Mesendoderm (in vitro differentiated cells): ENCODE measurements at regions not wholly inside any gene's neighbourhood (a gene's known extent, or its start where the extent isn't known, plus 50 kb on each side); places are given as distances from the start of the nearest gene placed in this dataset.

Experiments used
- DNase-seq: peaks from one replicate; pipeline ENCODE4 v3.0.0; 2013
- H2AK5ac ChIP-seq: 2 replicates; pipeline ENCODE4 v1.6.1; 2013; ENCODE audit warnings: low read length, inconsistent platforms
- H2BK120ac ChIP-seq: 2 replicates; pipeline ENCODE4 v1.6.1; 2013; ENCODE audit warnings: low read depth, mild to moderate bottlenecking, low read length, moderate library complexity, mixed read lengths
- H2BK15ac ChIP-seq: replicated peaks from 2 replicates; pipeline ENCODE4 v1.6.1; 2013; ENCODE audit warnings: low read depth, mild to moderate bottlenecking, moderate library complexity
- H2BK5ac ChIP-seq: 2 replicates; pipeline ENCODE4 v1.6.1; 2013; ENCODE audit warnings: low read length, inconsistent platforms
- H3K18ac ChIP-seq: 2 replicates; pipeline ENCODE4 v1.6.1; 2013; ENCODE audit warnings: mild to moderate bottlenecking, low read length, mixed read lengths
- H3K23ac ChIP-seq: one replicate; pipeline ENCODE4 v1.6.1; 2013; ENCODE audit warnings: low read length
- H3K27ac ChIP-seq: 2 replicates; pipeline ENCODE4 v1.5.1; 2013; ENCODE audit warnings: low read depth, mild to moderate bottlenecking, inconsistent platforms, low read length, moderate library complexity
- H3K27me3 ChIP-seq: 2 replicates; pipeline ENCODE4 v1.6.1; 2013; ENCODE audit warnings: low read length, control low read depth, mild to moderate bottlenecking, inconsistent platforms; ENCODE audit not compliant: insufficient read depth, poor library complexity
- H3K36me3 ChIP-seq: 2 replicates; pipeline ENCODE4 v1.6.1; 2013; ENCODE audit warnings: low read length, inconsistent platforms; ENCODE audit not compliant: control insufficient read depth, insufficient read depth
- H3K4ac ChIP-seq: one replicate; pipeline ENCODE4 v1.6.1; 2013; ENCODE audit warnings: low read depth, mild to moderate bottlenecking, low read length, moderate library complexity
- H3K4me1 ChIP-seq: 2 replicates; pipeline ENCODE4 v1.6.1; 2013; ENCODE audit warnings: low read depth, low read length, inconsistent platforms; ENCODE audit not compliant: control insufficient read depth
- H3K4me2 ChIP-seq: 2 replicates; pipeline ENCODE4 v1.6.1; 2013; ENCODE audit warnings: low read length
- H3K4me3 ChIP-seq: 2 replicates; pipeline ENCODE4 v1.5.1; 2013; ENCODE audit warnings: mild to moderate bottlenecking, low read length
- H3K56ac ChIP-seq: one replicate; pipeline ENCODE4 v1.6.1; 2013; ENCODE audit warnings: low read length
- H3K79me1 ChIP-seq: 2 replicates; pipeline ENCODE4 v1.6.1; 2013; ENCODE audit warnings: low read length, inconsistent platforms
- H3K79me2 ChIP-seq: 2 replicates; pipeline ENCODE4 v1.6.1; 2013; ENCODE audit warnings: mild to moderate bottlenecking, low read length; ENCODE audit not compliant: control insufficient read depth, insufficient read depth
- H3K9ac ChIP-seq: 2 replicates; pipeline ENCODE4 v1.6.1; 2013; ENCODE audit warnings: low read length, inconsistent platforms
- H4K5ac ChIP-seq: one replicate; pipeline ENCODE4 v1.6.1; 2013; ENCODE audit warnings: low read length
- H4K8ac ChIP-seq: one replicate; pipeline ENCODE4 v1.6.1; 2013; ENCODE audit warnings: low read depth, mild to moderate bottlenecking, control low read depth, low read length, moderate library complexity
- WGBS: extraction: QIAGEN DNeasy Blood & Tissue Kit; methylation state at CpG from one replicate; pipeline ENCODE4 v1.1.7; 2013; ENCODE audit warnings: low lambda C conversion rate, missing lambda C conversion rate; ENCODE audit not compliant: insufficient coverage; ENCODE audit errors: extremely low coverage; 5-methylcytosine and 5-hydroxymethylcytosine counted together

- Histone ChIP-seq H4K5ac (no peak overlapping the region), H2BK5ac (no peak overlapping the region), H3K9ac (no peak overlapping the region), H2BK15ac (no peak overlapping the region), H4K8ac (no peak overlapping the region), H3K56ac (no peak overlapping the region), H3K4ac (no peak overlapping the region), H3K23ac (no peak overlapping the region), H2BK120ac (no peak overlapping the region), H3K79me1 (no peaks in the 10 kb centered on the region), H3K4me1 (no peaks in the 10 kb centered on the region), H2AK5ac (no peak overlapping the region), H3K18ac (no peak overlapping the region), H3K27ac (no peak overlapping the region), H3K27me3 (no peaks in the 10 kb centered on the region), H3K36me3 (no peaks in the 10 kb centered on the region), H3K79me2 (no peaks in the 10 kb centered on the region), H3K4me2 (no peak overlapping the region), H3K4me3 (no peak overlapping the region)
- no CpG with 5 or more reads among the region's 11 CpGs for WGBS
- no peak for DNase-seq
Observed at GRCh38 chr11:64474680-64475079, 81.1 kb upstream of the SLC22A11 start.

GRCh38 chr11:64475145-64475544, 80.6 kb upstream of the SLC22A11 start:
- Histone ChIP-seq H2AK5ac (no peak overlapping the region), H3K27me3 (no peaks in the 10 kb centered on the region), H4K8ac (no peak overlapping the region), H3K79me2 (no peaks in the 10 kb centered on the region), H2BK15ac (no peak overlapping the region), H2BK120ac (no peak overlapping the region), H3K4me3 (no peak overlapping the region), H4K5ac (no peak overlapping the region), H3K4ac (no peak overlapping the region), H3K79me1 (no peaks in the 10 kb centered on the region), H3K56ac (no peak overlapping the region), H3K4me1 (no peaks in the 10 kb centered on the region), H2BK5ac (no peak overlapping the region), H3K27ac (no peak overlapping the region), H3K4me2 (no peak overlapping the region), H3K36me3 (no peaks in the 10 kb centered on the region), H3K18ac (no peak overlapping the region), H3K9ac (no peak overlapping the region), H3K23ac (no peak overlapping the region)
- no CpG with 5 or more reads among the region's 11 CpGs for WGBS
- no peak for DNase-seq

- no peaks in the 10 kb centered on the region for H3K79me1 ChIP-seq
- no peak overlapping the region for H3K56ac ChIP-seq
- no peak overlapping the region for H3K9ac ChIP-seq
- H3K27ac ChIP-seq, result no peak overlapping the region
- DNase-seq, result no peak
- H3K23ac ChIP-seq, result no peak overlapping the region
- no peak overlapping the region for H2BK5ac ChIP-seq
- H3K4me3 ChIP-seq, result no peak overlapping the region
- H3K4me2 ChIP-seq, result no peak overlapping the region
- H4K5ac ChIP-seq, result no peak overlapping the region
- H3K27me3 ChIP-seq, result no peaks in the 10 kb centered on the region
- no peaks in the 10 kb centered on the region for H3K36me3 ChIP-seq
- H3K4me1 ChIP-seq, result no peaks in the 10 kb centered on the region
- H2BK120ac ChIP-seq, result no peak overlapping the region
- H3K79me2 ChIP-seq, result no peaks in the 10 kb centered on the region
- no peak overlapping the region for H2BK15ac ChIP-seq
- H4K8ac ChIP-seq, result no peak overlapping the region
- no peak overlapping the region for H2AK5ac ChIP-seq
- no peak overlapping the region for H3K4ac ChIP-seq
- no CpG with 5 or more reads among the region's 7 CpGs for WGBS
- no peak overlapping the region for H3K18ac ChIP-seq
Observed at GRCh38 chr11:64476881-64477280, 78.9 kb upstream of the SLC22A11 start.

DNA sequence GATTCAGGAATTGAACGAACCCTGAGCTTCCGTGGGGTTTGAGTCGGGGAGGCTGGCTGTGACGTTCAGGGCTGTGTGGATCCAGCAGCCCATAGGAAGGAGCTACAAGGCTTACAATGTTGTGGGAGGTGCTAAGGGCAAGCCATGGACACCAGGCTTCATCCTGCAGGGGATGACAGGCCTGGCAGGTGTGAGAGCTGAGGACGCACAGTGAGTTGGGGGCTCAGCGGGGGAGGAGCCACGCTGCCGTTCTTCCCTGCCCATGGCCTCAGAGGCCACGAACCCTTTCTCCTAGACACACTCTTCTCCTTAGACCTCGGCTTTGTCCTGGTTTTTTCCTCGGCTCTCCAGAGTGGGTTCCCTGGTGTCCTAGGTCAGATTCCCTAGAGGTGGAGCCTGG, 78.1 kb upstream of the SLC22A11 start:
- Histone ChIP-seq H3K79me1 (no peaks in the 10 kb centered on the region), H3K56ac (no peak overlapping the region), H3K4ac (no peak overlapping the region), H3K27ac (no peak overlapping the region), H3K23ac (no peak overlapping the region), H2AK5ac (no peak overlapping the region), H2BK15ac (no peak overlapping the region), H3K4me1 (no peaks in the 10 kb centered on the region), H3K9ac (no peak overlapping the region), H3K79me2 (no peaks in the 10 kb centered on the region), H3K27me3 (no peaks in the 10 kb centered on the region), H3K18ac (no peak overlapping the region), H4K8ac (no peak overlapping the region), H2BK120ac (no peak overlapping the region), H2BK5ac (no peak overlapping the region), H3K4me2 (no peak overlapping the region), H3K36me3 (no peaks in the 10 kb centered on the region), H4K5ac (no peak overlapping the region), H3K4me3 (no peak overlapping the region)
- WGBS, result no CpG with 5 or more reads among the region's 11 CpGs
- no peak for DNase-seq

GRCh38 chr11:64482588-64482987, 73.2 kb upstream of the SLC22A11 start:
- H4K8ac ChIP-seq, result no peak overlapping the region
- no peaks in the 10 kb centered on the region for H3K79me2 ChIP-seq
- H3K18ac ChIP-seq, result no peak overlapping the region
- no peak overlapping the region for H4K5ac ChIP-seq
- no peak overlapping the region for H2AK5ac ChIP-seq
- H2BK15ac ChIP-seq, result no peak overlapping the region
- no peak overlapping the region for H2BK5ac ChIP-seq
- H3K4me3 ChIP-seq, result no peak overlapping the region
- H2BK120ac ChIP-seq, result no peak overlapping the region
- no peaks in the 10 kb centered on the region for H3K4me1 ChIP-seq
- DNase-seq, result no peak
- no peaks in the 10 kb centered on the region for H3K27me3 ChIP-seq
- no peak overlapping the region for H3K56ac ChIP-seq
- H3K4ac ChIP-seq, result no peak overlapping the region
- no peaks in the 10 kb centered on the region for H3K79me1 ChIP-seq
- WGBS, result no CpG with 5 or more reads among the region's 4 CpGs
- H3K9ac ChIP-seq, result no peak overlapping the region
- no peak overlapping the region for H3K4me2 ChIP-seq
- no peak overlapping the region for H3K27ac ChIP-seq
- H3K36me3 ChIP-seq, result no peaks in the 10 kb centered on the region
- H3K23ac ChIP-seq, result no peak overlapping the region

DNA sequence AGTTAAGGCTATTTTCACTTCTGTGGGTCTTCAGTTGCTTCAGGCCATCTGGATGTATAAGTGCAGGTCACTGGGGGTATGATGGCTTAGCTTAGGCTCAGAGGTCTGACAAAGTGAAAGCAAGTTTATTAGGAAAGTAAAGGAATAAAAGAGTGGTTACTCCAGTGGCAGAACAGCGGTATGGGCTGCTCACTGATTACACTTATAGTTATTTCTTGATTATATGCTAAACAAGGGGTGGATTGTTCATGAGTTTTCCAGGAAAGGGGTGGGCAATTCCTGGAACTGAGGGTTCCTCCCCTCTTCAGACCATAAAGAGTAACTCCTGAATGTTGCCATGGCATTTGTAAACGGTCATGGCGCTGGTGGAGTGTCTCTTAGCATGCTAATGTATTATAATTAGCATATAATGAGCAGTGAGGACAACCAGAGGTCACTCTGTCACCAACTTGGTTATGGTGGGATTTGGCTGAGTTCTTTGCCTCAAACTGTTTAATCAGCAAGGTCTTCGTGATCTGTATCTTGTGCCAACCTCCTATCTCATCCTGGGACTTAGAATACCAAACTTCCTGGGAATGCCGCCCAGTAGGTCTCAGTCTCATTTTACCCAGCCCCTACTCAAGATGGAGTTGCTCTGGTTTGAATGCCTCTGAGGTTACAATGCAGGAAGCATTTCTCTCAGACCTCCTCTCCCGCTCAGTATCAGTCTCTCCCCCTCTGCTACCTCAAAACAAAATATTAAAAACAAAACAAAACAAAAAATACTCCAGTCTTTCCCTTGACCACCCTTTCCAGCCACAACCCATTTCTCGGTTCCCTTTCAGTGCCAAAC, 71.3 kb upstream of the SLC22A11 start:
- H4K5ac ChIP-seq, result no peak overlapping the region

More for the DNA sequence above, 71.3 kb upstream of the SLC22A11 start:
- no peak overlapping the region for H3K56ac ChIP-seq
- no peak overlapping the region for H3K4me2 ChIP-seq
- no peaks in the 10 kb centered on the region for H3K79me2 ChIP-seq
- DNase-seq, result peak; percentile 47
- H3K79me1 ChIP-seq, result no peaks in the 10 kb centered on the region
- no peak overlapping the region for H3K4ac ChIP-seq
- H3K4me1 ChIP-seq, result no peaks in the 10 kb centered on the region
- H2AK5ac ChIP-seq, result no peak overlapping the region
- H2BK120ac ChIP-seq, result no peak overlapping the region
- H4K8ac ChIP-seq, result no peak overlapping the region
- no peak overlapping the region for H2BK5ac ChIP-seq
- H3K9ac ChIP-seq, result no peak overlapping the region
- no peak overlapping the region for H3K27ac ChIP-seq
- 100% methylated on average over 1 of the region's 7 CpGs for WGBS
- H2BK15ac ChIP-seq, result no peak overlapping the region
- no peak overlapping the region for H3K23ac ChIP-seq
- H3K36me3 ChIP-seq, result no peaks in the 10 kb centered on the region
- no peaks in the 10 kb centered on the region for H3K27me3 ChIP-seq
- no peak overlapping the region for H3K4me3 ChIP-seq
- H3K18ac ChIP-seq, result no peak overlapping the region
